ENCODE measurements at regions not wholly inside any gene's neighbourhood (a gene's known extent, or its start where the extent isn't known, plus 50 kb on each side); places are given as distances from the start of the nearest gene placed in this dataset.
"Not testable (repeated sequence)": the region's sequence is repeated elsewhere in the genome, so short reads cannot be mapped to it uniquely, and the experiment has no call there.

DNA sequence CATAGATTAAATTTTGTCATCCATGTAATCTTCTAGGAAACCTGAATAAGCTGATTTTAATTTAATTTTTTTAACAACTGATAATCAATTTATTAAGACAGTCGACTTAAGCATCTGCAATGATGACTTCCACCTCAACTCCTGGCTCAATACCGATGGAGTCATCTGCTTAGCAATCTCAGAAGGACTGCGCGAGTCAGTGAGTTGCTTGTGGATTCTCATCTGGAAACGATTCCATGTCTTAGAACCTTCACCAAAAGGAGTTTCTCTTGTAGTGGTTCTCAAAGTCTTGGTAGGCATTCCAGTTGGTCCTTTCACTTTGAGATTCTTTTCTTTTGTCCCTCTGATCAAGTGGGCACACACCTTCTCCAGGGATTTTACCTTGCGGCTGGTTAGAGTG lies 85.5 kb downstream of the XRCC2 start:
- CTCF ChIA-PET, result interaction anchor here (0.7 to 1.3 kb wide), 2 partner anchors 9 to 33 kb away, joined by 3 read pairs; no protein-coding TSS in a partner anchor

DNA sequence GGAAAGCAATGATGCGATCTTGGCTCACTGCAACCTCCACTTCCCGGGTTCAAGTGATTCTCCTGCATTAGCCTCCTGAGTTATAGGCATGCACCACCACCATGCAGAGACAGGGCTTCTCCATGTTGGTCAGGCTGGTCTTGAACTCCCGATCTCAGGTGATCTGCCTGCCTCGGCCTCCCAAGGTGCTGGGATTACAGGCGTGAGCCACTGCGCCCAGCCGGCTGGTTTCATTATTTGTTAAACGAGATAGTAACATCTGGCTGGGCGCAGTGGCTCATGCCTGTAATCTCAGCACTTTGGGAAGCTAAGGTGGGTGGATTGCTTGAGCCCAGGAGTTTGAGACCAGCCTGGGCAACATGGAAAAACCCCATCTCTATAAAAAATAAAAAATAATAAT lies 86.1 kb downstream of the XRCC2 start:
- H4K20me1 ChIP-seq (ENCODE audit: insufficient read depth); H3K4me3 ChIP-seq (ENCODE audit: low read depth in 2 of 2, low read length in 1 of 2); H3K9me2 ChIP-seq; H3K27me3 ChIP-seq (ENCODE audit: insufficient read depth); H2AFZ ChIP-seq (ENCODE audit: low read depth); DNase-seq; H3K79me2 ChIP-seq (ENCODE audit: insufficient read depth); H3K9me3 ChIP-seq; H3K4me2 ChIP-seq; POLR2A ChIA-PET; H3K4me1 ChIP-seq (ENCODE audit: control insufficient read depth in 1 of 2, insufficient read depth in 2 of 2, low read depth in 1 of 2, low read length in 1 of 2); H3K36me3 ChIP-seq (replicated peaks in 1 of 2; ENCODE audit: control insufficient read depth in 1 of 2, insufficient read depth in 2 of 2, low read length in 1 of 2); CTCF ChIA-PET; H3K27ac ChIP-seq (ENCODE audit: low read depth in 2 of 2, low read length in 1 of 2); H3F3A ChIP-seq (replicated peaks; ENCODE audit: insufficient read depth); H3K9ac ChIP-seq: not testable (repeated sequence)
- 57% methylated on average over 9 of the region's 9 CpGs for WGBS (ENCODE audit: low lambda C conversion rate)

More for the DNA sequence above, 85.5 kb downstream of the XRCC2 start:
- no peak overlapping the region for H3K4me2 ChIP-seq
- no peaks in the 10 kb centered on the region for H4K20me1 ChIP-seq (ENCODE audit: insufficient read depth)
- H3K9ac ChIP-seq, result no peak overlapping the region
- H2AFZ ChIP-seq (ENCODE audit: low read depth), result no peak overlapping the region
- 58% methylated on average over 6 of the region's 6 CpGs for whole genome bisulfite sequencing (ENCODE audit: low lambda C conversion rate)
- no peaks in the 10 kb centered on the region for H3K79me2 ChIP-seq (ENCODE audit: insufficient read depth)
- no peaks in the 10 kb centered on the region for H3K4me1 ChIP-seq (ENCODE audit: control insufficient read depth in 1 of 2, insufficient read depth in 2 of 2, low read depth in 1 of 2, low read length in 1 of 2)
- no peaks in the 10 kb centered on the region for H3K27me3 ChIP-seq (ENCODE audit: insufficient read depth)
- H3K4me3 ChIP-seq (ENCODE audit: low read depth in 2 of 2, low read length in 1 of 2), result no peak overlapping the region
- TF ChIP-seq YY1 (IDR thresholded peaks at IDR 0.05; ENCODE audit: low read depth), result no peak
- no peak for TF ChIP-seq CHD2 (IDR thresholded peaks at IDR 0.05; ENCODE audit: low read length, partially characterized antibody)
- H3F3A ChIP-seq (replicated peaks; ENCODE audit: insufficient read depth), result no peaks in the 10 kb centered on the region
- DNase-seq, result no peak
- no peak overlapping the region for H3K27ac ChIP-seq (ENCODE audit: low read depth in 2 of 2, low read length in 1 of 2)
- H3K36me3 ChIP-seq (replicated peaks in 1 of 2; ENCODE audit: control insufficient read depth in 1 of 2, insufficient read depth in 2 of 2, low read length in 1 of 2), result no peaks in the 10 kb centered on the region
- POLR2A ChIA-PET, result no interaction called here
- no peaks in the 10 kb centered on the region for H3K9me3 ChIP-seq
- H3K9me2 ChIP-seq, result no peaks in the 10 kb centered on the region

DNA sequence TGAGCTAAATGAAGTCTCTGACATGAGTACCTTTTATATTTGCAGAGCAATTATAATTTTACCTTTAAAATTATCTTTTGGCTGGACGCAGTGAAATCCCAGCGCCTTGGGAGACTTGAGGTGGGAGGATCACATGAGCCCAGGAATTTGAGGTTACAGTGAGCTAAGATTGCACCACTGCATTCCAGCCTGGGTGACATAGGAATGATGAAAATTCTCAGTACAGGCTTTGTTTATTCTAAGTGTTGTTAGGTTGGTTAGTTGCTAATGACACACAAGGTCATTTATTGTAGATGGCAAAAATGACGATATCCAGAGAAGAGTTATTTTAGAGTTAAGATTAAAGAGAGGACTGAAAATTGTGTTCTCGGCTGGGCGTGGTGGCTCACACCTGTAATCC lies 87.6 kb downstream of the XRCC2 start:
- no peaks in the 10 kb centered on the region for H3F3A ChIP-seq (replicated peaks; ENCODE audit: insufficient read depth)
- H3K36me3 ChIP-seq (replicated peaks in 1 of 2; ENCODE audit: control insufficient read depth in 1 of 2, insufficient read depth in 2 of 2, low read length in 1 of 2), result no peaks in the 10 kb centered on the region
- no peaks in the 10 kb centered on the region for H3K9me2 ChIP-seq
- DNase-seq, result no peak
- H3K9me3 ChIP-seq, result no peaks in the 10 kb centered on the region
- no peaks in the 10 kb centered on the region for H3K4me1 ChIP-seq (ENCODE audit: control insufficient read depth in 1 of 2, insufficient read depth in 2 of 2, low read depth in 1 of 2, low read length in 1 of 2)
- no peak overlapping the region for H3K4me2 ChIP-seq
- no peak overlapping the region for H3K27ac ChIP-seq (ENCODE audit: low read depth in 2 of 2, low read length in 1 of 2)
- H4K20me1 ChIP-seq (ENCODE audit: insufficient read depth), result no peaks in the 10 kb centered on the region
- H2AFZ ChIP-seq (ENCODE audit: low read depth), result no peak overlapping the region
- no peak overlapping the region for H3K4me3 ChIP-seq (ENCODE audit: low read depth in 2 of 2, low read length in 1 of 2)
- no peaks in the 10 kb centered on the region for H3K27me3 ChIP-seq (ENCODE audit: insufficient read depth)
- no peak overlapping the region for H3K9ac ChIP-seq
- CTCF ChIA-PET, result no interaction called here
- no peak for TF ChIP-seq CTCF (IDR thresholded peaks at IDR 0.05)
- 75% methylated on average over 5 of the region's 5 CpGs for WGBS (ENCODE audit: low lambda C conversion rate)
- H3K79me2 ChIP-seq (ENCODE audit: insufficient read depth), result no peaks in the 10 kb centered on the region
- POLR2A ChIA-PET, result no interaction called here

- Histone ChIP-seq H3F3A (replicated peaks; ENCODE audit: insufficient read depth) (no peaks in the 10 kb centered on the region), H3K79me2 (ENCODE audit: insufficient read depth) (no peaks in the 10 kb centered on the region), H3K9me2 (no peaks in the 10 kb centered on the region), H3K9me3 (no peaks in the 10 kb centered on the region), H2AFZ (ENCODE audit: low read depth) (no peak overlapping the region), H3K4me3 (ENCODE audit: low read depth in 2 of 2, low read length in 1 of 2) (no peak overlapping the region), H3K4me2 (no peak overlapping the region), H3K27ac (ENCODE audit: low read depth in 2 of 2, low read length in 1 of 2) (no peak overlapping the region), H3K9ac (no peak overlapping the region), H3K4me1 (ENCODE audit: control insufficient read depth in 1 of 2, insufficient read depth in 2 of 2, low read depth in 1 of 2, low read length in 1 of 2) (no peaks in the 10 kb centered on the region), H3K27me3 (ENCODE audit: insufficient read depth) (no peaks in the 10 kb centered on the region), H4K20me1 (ENCODE audit: insufficient read depth) (no peaks in the 10 kb centered on the region), H3K36me3 (replicated peaks in 1 of 2; ENCODE audit: control insufficient read depth in 1 of 2, insufficient read depth in 2 of 2, low read length in 1 of 2) (no peaks in the 10 kb centered on the region)
- no peak for DNase-seq
- CTCF ChIA-PET, result interaction anchor here (1.3 kb wide), 1 partner anchor 12 kb away, joined by 3 read pairs; no protein-coding TSS in a partner anchor
- 53% methylated on average over 1 of the region's 1 CpG for WGBS (ENCODE audit: low lambda C conversion rate)
- POLR2A ChIA-PET, result no interaction called here
- no peak for TF ChIP-seq ELF1 (IDR thresholded peaks at IDR 0.05)
- no peak for TF ChIP-seq NFIC (IDR thresholded peaks at IDR 0.05; ENCODE audit: borderline replicate concordance)
- TF ChIP-seq FOXM1 (IDR thresholded peaks at IDR 0.05; ENCODE audit: low read depth), result no peak
- no peak for TF ChIP-seq EZH2phosphoT487 (IDR thresholded peaks at IDR 0.05; ENCODE audit: borderline replicate concordance, low read depth)
- no peak for TF ChIP-seq ZBTB33 (IDR thresholded peaks at IDR 0.05; ENCODE audit: borderline replicate concordance, low read depth)
- TF ChIP-seq EP300 (IDR thresholded peaks at IDR 0.05; ENCODE audit: borderline replicate concordance in 1 of 2, low read depth in 1 of 2, low read length in 1 of 2), result no peak
- TF ChIP-seq POLR2AphosphoS5 (IDR thresholded peaks at IDR 0.05; ENCODE audit: low read depth, low read length), result no peak
- TF ChIP-seq RCOR1 (IDR thresholded peaks at IDR 0.05; ENCODE audit: low read length), result no peak
- no peak for TF ChIP-seq TAF1 (IDR thresholded peaks at IDR 0.05; ENCODE audit: borderline replicate concordance, low read depth, low read length)
Measured at GRCh38 chr7:152587366-152587765, 88.6 kb downstream of the XRCC2 start.

All from SK-N-SH (cell line).